ENCODE measurements at regions not wholly inside any gene's neighbourhood (a gene's known extent, or its start where the extent isn't known, plus 50 kb on each side); places are given as distances from the start of the nearest gene placed in this dataset.
A peak's percentile ranks its signal among the peaks of the same experiment; 100 is the strongest.

DNA sequence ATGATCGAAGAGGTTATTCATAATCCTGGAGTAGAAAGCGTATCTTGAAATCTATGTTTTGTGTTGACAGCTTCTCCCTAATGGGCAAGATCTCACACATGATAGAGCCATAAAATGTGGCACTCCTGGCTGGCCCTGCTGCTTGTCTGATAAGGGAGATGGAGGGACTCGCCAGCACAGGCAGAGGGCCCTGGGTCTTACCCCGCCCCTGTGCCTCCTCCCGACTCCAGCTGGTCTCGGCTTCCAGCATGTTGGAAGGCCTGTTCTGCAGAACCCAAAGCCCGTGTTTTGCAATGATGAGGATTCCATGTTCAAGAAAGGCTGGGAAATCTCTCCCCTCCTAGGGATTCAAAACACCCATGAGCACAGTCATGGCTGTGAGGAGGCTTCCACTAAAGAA, 106.7 kb upstream of the SDK2 start (continued):
- TF ChIP-seq TAF15 (IDR thresholded peaks at IDR 0.05; ENCODE audit: low read depth, low read length, poor library complexity, severe bottlenecking): no peak
- TF ChIP-seq NCOA1 (CRISPR knock-in tag; IDR thresholded peaks at IDR 0.05): no peak
- TF ChIP-seq, protein P1, sequence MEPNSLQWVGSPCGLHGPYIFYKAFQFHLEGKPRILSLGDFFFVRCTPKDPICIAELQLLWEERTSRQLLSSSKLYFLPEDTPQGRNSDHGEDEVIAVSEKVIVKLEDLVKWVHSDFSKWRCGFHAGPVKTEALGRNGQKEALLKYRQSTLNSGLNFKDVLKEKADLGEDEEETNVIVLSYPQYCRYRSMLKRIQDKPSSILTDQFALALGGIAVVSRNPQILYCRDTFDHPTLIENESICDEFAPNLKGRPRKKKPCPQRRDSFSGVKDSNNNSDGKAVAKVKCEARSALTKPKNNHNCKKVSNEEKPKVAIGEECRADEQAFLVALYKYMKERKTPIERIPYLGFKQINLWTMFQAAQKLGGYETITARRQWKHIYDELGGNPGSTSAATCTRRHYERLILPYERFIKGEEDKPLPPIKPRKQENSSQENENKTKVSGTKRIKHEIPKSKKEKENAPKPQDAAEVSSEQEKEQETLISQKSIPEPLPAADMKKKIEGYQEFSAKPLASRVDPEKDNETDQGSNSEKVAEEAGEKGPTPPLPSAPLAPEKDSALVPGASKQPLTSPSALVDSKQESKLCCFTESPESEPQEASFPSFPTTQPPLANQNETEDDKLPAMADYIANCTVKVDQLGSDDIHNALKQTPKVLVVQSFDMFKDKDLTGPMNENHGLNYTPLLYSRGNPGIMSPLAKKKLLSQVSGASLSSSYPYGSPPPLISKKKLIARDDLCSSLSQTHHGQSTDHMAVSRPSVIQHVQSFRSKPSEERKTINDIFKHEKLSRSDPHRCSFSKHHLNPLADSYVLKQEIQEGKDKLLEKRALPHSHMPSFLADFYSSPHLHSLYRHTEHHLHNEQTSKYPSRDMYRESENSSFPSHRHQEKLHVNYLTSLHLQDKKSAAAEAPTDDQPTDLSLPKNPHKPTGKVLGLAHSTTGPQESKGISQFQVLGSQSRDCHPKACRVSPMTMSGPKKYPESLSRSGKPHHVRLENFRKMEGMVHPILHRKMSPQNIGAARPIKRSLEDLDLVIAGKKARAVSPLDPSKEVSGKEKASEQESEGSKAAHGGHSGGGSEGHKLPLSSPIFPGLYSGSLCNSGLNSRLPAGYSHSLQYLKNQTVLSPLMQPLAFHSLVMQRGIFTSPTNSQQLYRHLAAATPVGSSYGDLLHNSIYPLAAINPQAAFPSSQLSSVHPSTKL (CRISPR knock-in tag; IDR thresholded peaks at IDR 0.05): peak; percentile 32; the same call in 1 of the 2 replicates
- TF ChIP-seq ZNF441 (CRISPR knock-in tag; IDR thresholded peaks at IDR 0.05; ENCODE audit: borderline replicate concordance): no peak
- TF ChIP-seq, protein P2, sequence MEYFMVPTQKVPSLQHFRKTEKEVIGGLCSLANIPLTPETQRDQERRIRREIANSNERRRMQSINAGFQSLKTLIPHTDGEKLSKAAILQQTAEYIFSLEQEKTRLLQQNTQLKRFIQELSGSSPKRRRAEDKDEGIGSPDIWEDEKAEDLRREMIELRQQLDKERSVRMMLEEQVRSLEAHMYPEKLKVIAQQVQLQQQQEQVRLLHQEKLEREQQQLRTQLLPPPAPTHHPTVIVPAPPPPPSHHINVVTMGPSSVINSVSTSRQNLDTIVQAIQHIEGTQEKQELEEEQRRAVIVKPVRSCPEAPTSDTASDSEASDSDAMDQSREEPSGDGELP (IDR thresholded peaks at IDR 0.05; ENCODE audit: borderline replicate concordance, low read depth): peak; percentile 72; the same call in 1 of the 2 replicates
- no peak for TF ChIP-seq CC2D1A (CRISPR knock-in tag; IDR thresholded peaks at IDR 0.05)
- TF ChIP-seq, protein P3, sequence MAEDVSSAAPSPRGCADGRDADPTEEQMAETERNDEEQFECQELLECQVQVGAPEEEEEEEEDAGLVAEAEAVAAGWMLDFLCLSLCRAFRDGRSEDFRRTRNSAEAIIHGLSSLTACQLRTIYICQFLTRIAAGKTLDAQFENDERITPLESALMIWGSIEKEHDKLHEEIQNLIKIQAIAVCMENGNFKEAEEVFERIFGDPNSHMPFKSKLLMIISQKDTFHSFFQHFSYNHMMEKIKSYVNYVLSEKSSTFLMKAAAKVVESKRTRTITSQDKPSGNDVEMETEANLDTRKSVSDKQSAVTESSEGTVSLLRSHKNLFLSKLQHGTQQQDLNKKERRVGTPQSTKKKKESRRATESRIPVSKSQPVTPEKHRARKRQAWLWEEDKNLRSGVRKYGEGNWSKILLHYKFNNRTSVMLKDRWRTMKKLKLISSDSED (CRISPR knock-in tag; IDR thresholded peaks at IDR 0.05): no peak
- TF ChIP-seq, protein P4, sequence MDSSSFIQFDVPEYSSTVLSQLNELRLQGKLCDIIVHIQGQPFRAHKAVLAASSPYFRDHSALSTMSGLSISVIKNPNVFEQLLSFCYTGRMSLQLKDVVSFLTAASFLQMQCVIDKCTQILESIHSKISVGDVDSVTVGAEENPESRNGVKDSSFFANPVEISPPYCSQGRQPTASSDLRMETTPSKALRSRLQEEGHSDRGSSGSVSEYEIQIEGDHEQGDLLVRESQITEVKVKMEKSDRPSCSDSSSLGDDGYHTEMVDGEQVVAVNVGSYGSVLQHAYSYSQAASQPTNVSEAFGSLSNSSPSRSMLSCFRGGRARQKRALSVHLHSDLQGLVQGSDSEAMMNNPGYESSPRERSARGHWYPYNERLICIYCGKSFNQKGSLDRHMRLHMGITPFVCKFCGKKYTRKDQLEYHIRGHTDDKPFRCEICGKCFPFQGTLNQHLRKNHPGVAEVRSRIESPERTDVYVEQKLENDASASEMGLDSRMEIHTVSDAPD (CRISPR knock-in tag; IDR thresholded peaks at IDR 0.05): no peak
- TF ChIP-seq, protein P5, sequence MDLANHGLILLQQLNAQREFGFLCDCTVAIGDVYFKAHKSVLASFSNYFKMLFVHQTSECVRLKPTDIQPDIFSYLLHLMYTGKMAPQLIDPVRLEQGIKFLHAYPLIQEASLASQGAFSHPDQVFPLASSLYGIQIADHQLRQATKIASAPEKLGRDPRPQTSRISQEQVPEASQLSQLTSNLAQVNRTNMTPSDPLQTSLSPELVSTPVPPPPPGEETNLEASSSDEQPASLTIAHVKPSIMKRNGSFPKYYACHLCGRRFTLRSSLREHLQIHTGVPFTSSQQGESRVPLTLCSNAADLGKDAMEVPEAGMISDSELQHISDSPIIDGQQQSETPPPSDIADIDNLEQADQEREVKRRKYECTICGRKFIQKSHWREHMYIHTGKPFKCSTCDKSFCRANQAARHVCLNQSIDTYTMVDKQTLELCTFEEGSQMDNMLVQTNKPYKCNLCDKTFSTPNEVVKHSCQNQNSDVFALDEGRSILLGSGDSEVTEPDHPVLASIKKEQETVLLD (CRISPR knock-in tag; IDR thresholded peaks at IDR 0.05; ENCODE audit: low read depth): no peak
- TF ChIP-seq KLF9 (CRISPR knock-in tag; IDR thresholded peaks at IDR 0.05; ENCODE audit: low read depth): no peak
- 0 out of 2 replicates have a peak, but pooled peaks have one; percentile 9 for TF ChIP-seq ZNF263 (CRISPR knock-in tag; IDR thresholded peaks at IDR 0.05)
- no peak for TF ChIP-seq NR1H2 (CRISPR knock-in tag; IDR thresholded peaks at IDR 0.05; ENCODE audit: borderline replicate concordance, low read depth)
- TF ChIP-seq ZNF660 (CRISPR knock-in tag; IDR thresholded peaks at IDR 0.05; ENCODE audit: borderline replicate concordance, low read depth): no peak
- no peak for TF ChIP-seq ZC3H13 (CRISPR knock-in tag; IDR thresholded peaks at IDR 0.05)
- no peak for TF ChIP-seq MED8 (CRISPR knock-in tag; IDR thresholded peaks at IDR 0.05; ENCODE audit: insufficient replicate concordance)
- TF ChIP-seq ZFX (CRISPR knock-in tag; IDR thresholded peaks at IDR 0.05; ENCODE audit: low read depth): peak; percentile 34; the same call in 1 of the 2 replicates
- TF ChIP-seq ZBTB1 (CRISPR knock-in tag; IDR thresholded peaks at IDR 0.05; ENCODE audit: borderline replicate concordance): no peak
- 0 out of 2 replicates have a peak, but pooled peaks have one; percentile 2 for TF ChIP-seq MED1 (CRISPR knock-in tag; IDR thresholded peaks at IDR 0.05)
- TF ChIP-seq, protein P6, sequence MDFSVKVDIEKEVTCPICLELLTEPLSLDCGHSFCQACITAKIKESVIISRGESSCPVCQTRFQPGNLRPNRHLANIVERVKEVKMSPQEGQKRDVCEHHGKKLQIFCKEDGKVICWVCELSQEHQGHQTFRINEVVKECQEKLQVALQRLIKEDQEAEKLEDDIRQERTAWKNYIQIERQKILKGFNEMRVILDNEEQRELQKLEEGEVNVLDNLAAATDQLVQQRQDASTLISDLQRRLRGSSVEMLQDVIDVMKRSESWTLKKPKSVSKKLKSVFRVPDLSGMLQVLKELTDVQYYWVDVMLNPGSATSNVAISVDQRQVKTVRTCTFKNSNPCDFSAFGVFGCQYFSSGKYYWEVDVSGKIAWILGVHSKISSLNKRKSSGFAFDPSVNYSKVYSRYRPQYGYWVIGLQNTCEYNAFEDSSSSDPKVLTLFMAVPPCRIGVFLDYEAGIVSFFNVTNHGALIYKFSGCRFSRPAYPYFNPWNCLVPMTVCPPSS (IDR thresholded peaks at IDR 0.05): no peak

Data from HepG2 (cell line).